PFSK-1 (cell line): ENCODE measurements at regions not wholly inside any gene's neighbourhood (a gene's known extent, or its start where the extent isn't known, plus 50 kb on each side); places are given as distances from the start of the nearest gene placed in this dataset.

Experiments
- FOXP2 ChIP-seq: optimal IDR thresholded peaks from 2 replicates; pipeline ENCODE3; 2011; ENCODE audit warnings: borderline replicate concordance, control low read depth, inconsistent platforms; ENCODE audit not compliant: insufficient read depth; ENCODE audit errors: extremely low read length, extremely low read depth
- POLR2AphosphoS5 ChIP-seq: IDR thresholded peaks from 2 replicates; pipeline ENCODE4 v1.6.1; 2012; ENCODE audit warnings: low read depth, mild to moderate bottlenecking, control low read depth, low read length, moderate library complexity
- SIN3A ChIP-seq: IDR thresholded peaks from 2 replicates; pipeline ENCODE4 v1.6.1; 2012; ENCODE audit warnings: mild to moderate bottlenecking, low read length, moderate library complexity, borderline replicate concordance; ENCODE audit not compliant: insufficient read depth
- TAF1 ChIP-seq: IDR thresholded peaks from 2 replicates; pipeline ENCODE4 v1.6.1; 2012; ENCODE audit warnings: low read length, control low read depth, borderline replicate concordance; ENCODE audit not compliant: insufficient read depth
- TF ChIP-seq, protein P1 (sequence below), 2 experiments: IDR thresholded peaks; 2 replicates each; pipeline versions ENCODE4 v1.6.1 to v1.8.0; 2011 to 2012; ENCODE audit warnings: low read depth in 2 of 2, low read length in 2 of 2, control low read depth in 1 of 2, inconsistent platforms in 1 of 2, mild to moderate bottlenecking in 1 of 2, moderate library complexity in 1 of 2; ENCODE audit not compliant: insufficient read depth in 1 of 2

DNA sequence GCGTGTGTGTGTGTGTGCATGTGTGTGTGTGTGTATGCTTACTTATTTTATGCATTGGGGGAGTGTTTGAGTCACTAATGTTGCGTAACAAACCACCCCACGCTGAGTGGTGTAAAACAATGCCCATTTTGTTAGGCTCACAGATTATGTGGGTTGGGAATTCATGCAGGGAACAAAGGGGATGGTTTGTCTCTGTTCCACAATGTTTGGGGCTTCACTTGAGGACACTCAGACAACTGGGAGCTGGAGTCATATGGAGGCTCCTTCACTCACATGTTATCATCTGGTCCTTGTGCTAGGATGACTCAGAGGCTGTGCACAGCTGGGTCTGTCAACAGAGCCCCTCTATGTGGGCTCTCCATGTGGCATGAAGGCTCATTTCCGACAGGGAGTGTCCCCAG is 51.3 kb upstream of the LARGE1 start:
- no peak for TF ChIP-seq FOXP2
- no peak for TF ChIP-seq TAF1
- no peak for TF ChIP-seq POLR2AphosphoS5
- no peak for TF ChIP-seq SIN3A
- TF ChIP-seq, protein P1, sequence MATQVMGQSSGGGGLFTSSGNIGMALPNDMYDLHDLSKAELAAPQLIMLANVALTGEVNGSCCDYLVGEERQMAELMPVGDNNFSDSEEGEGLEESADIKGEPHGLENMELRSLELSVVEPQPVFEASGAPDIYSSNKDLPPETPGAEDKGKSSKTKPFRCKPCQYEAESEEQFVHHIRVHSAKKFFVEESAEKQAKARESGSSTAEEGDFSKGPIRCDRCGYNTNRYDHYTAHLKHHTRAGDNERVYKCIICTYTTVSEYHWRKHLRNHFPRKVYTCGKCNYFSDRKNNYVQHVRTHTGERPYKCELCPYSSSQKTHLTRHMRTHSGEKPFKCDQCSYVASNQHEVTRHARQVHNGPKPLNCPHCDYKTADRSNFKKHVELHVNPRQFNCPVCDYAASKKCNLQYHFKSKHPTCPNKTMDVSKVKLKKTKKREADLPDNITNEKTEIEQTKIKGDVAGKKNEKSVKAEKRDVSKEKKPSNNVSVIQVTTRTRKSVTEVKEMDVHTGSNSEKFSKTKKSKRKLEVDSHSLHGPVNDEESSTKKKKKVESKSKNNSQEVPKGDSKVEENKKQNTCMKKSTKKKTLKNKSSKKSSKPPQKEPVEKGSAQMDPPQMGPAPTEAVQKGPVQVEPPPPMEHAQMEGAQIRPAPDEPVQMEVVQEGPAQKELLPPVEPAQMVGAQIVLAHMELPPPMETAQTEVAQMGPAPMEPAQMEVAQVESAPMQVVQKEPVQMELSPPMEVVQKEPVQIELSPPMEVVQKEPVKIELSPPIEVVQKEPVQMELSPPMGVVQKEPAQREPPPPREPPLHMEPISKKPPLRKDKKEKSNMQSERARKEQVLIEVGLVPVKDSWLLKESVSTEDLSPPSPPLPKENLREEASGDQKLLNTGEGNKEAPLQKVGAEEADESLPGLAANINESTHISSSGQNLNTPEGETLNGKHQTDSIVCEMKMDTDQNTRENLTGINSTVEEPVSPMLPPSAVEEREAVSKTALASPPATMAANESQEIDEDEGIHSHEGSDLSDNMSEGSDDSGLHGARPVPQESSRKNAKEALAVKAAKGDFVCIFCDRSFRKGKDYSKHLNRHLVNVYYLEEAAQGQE (IDR thresholded peaks at IDR 0.05; ENCODE audit: insufficient read depth in 1 of 2, low read depth in 2 of 2, low read length in 2 of 2) = no peak

DNA sequence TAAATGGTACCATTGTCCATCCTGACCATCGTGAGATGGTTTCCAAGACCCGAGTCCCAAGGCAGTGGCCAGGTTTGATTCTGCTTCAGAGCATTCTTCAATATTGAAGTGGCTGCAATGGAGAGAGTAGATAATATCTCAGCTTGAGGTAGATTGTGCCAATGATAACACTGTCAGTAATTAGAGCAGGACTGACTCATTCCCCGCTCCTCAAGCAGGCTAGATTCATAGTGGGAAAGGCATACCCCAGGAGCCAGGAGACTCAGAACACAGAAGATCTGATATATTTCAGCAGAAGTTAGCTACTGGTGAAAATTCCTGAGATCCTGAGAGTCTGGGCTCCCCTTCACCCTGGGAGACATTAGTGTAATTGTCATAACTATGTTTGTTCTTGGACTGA is 55.6 kb upstream of the LARGE1 start:
- TF ChIP-seq, protein P1 (IDR thresholded peaks at IDR 0.05; ENCODE audit: insufficient read depth in 1 of 2, low read depth in 2 of 2, low read length in 2 of 2) = no peak
- TF ChIP-seq SIN3A = no peak
- TF ChIP-seq FOXP2 = no peak
- TF ChIP-seq TAF1 = no peak
- no peak for TF ChIP-seq POLR2AphosphoS5

DNA sequence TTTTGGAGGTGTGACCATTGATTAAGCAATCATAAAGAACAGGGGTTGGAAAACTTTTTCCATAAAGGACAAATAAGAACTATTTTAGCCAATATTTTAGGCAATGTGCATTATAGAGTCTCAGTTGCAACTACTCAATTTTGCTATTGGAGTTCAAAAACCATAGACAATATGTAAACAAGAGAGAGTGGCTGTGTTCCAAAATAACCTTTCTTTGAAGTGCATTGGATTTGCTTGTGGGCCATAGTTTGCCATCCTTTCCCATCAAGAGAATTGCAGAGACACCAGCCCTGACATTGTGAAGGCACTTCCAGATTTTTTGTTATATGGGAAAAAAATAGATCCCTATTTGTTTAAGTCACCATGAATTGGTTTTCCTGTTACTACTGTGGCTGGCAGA is 63.3 kb upstream of the LARGE1 start:
- TF ChIP-seq SIN3A (no peak), FOXP2 (no peak)

DNA sequence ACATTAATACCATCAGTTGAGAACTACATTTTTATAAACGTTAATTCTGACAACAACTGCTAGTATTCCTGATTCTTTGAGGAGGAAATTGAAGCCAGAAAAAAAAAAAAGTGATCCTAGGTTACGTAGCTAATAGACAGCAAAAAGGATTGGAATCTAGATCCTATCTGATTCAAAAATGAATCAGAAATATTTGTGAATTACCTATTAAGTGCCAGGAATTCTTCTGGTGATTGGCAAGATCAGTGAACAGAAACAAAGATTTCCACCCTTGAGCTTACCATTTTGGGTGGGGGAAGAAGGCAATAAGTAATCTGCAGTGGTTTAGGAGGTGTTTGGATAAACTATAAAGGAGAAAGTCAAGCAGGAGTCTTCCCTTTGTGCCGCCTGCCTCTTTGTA is 63.9 kb upstream of the LARGE1 start:
- TF ChIP-seq, protein P1 (IDR thresholded peaks at IDR 0.05; ENCODE audit: insufficient read depth in 1 of 2, low read depth in 2 of 2, low read length in 2 of 2) = no peak
- no peak for TF ChIP-seq TAF1
- no peak for TF ChIP-seq POLR2AphosphoS5
- no peak for TF ChIP-seq SIN3A
- TF ChIP-seq FOXP2 = no peak

DNA sequence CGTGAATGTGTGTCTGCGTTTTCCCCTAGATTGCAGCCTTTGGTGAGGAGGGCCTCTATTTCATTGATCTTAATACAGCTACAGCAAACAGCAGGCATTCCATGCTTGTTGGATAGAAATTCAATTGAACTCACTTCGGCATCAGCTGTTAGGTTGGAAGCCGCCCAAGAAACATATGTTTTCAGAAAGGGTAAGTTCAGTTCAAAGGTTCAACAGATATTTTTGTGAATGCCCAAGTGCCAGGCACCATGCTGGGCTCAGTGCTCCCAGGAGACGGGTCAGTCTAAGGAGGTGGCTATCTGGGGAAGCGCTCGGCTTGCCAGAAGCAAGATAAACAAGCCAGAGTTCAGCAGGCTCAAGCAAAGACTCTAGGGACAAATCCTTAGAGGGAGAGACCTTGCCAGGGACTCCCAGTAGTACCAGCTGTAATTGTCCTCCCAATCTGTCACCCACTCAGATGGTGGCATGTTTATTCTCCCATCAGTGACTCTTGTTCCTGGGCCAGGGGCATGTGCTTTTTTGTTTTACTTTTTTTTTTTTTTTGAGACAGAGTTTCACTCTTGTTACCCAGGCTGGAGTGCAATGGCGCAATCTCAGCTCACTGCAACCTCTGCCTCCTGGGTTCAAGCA is 64.5 kb upstream of the LARGE1 start:
- TF ChIP-seq SIN3A = no peak
- no peak for TF ChIP-seq FOXP2
- TF ChIP-seq, protein P1 (IDR thresholded peaks at IDR 0.05; ENCODE audit: insufficient read depth in 1 of 2, low read depth in 2 of 2, low read length in 2 of 2) = no peak
- no peak for TF ChIP-seq TAF1

DNA sequence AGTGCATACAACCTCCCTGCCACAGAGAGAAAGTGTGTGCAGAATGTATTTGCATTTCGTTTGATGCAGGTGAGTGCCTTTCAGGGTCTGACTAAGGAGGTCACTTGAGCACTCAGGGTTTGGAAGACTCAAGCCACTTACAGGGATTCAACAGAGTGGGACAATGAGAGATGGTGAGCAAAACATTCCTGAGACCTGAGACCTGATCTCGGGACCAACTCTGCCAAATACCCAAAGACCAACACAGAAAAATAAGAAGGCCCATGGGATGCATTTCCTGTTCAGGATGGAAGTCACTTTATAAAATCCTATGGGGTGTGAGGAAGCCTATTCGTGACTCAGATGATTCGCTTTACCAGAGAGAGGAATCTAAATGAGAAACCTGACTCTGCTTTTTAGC is 65.2 kb upstream of the LARGE1 start:
- TF ChIP-seq POLR2AphosphoS5 (no peak), SIN3A (no peak), FOXP2 (no peak), TAF1 (no peak)
- TF ChIP-seq, protein P1 (IDR thresholded peaks at IDR 0.05; ENCODE audit: insufficient read depth in 1 of 2, low read depth in 2 of 2, low read length in 2 of 2) = no peak
